Omental fat pad (tissue), 3 donors: ENCODE measurements at regions not wholly inside any gene's neighbourhood (a gene's known extent, or its start where the extent isn't known, plus 50 kb on each side); places are given as distances from the start of the nearest gene placed in this dataset.

Experiments used
- ATAC-seq: fragments of 150-250 bp; one replicate; pipeline ENCODE4 v1.9.1; 2016; ENCODE audit warnings: mild to moderate bottlenecking, moderate library complexity; ENCODE audit not compliant: low FRiP score
- DNase-seq: peaks from one replicate; pipeline ENCODE4 v3.0.0-alpha.2; 2019; ENCODE audit warnings: low spot score
- CTCF ChIP-seq, 3 donors: fragments of 450-650 bp; IDR thresholded peaks; one replicate each; pipeline ENCODE4 v1.5.1; 2016 to 2017; ENCODE audit warnings: antibody characterized with exemption in 3 of 3, mild to moderate bottlenecking in 3 of 3, moderate library complexity in 2 of 3

- ATAC-seq (no peak), DNase-seq (no peak)
- TF ChIP-seq CTCF (IDR thresholded peaks at IDR 0.05): no peak
Measured at GRCh38 chr1:221157026-221157761, 278.0 kb downstream of the HLX start.

DNA sequence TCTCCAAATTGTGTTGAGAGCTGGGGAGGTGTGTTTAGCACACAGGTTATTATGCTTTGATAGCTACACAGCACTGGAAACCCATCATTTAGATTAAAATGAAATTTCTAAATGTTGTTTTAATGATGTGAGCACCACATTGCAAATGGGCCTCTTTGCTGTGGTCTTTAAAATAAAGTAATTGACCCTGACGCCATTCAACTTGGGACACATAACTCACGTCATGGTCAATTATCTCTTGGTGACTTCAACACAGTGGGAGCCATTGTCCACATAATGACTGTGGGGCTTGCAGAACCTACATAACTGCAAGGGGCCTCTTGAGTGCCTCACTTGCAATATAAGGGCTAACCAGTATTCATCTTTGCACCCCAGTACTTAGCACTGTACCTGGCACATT is 280.4 kb downstream of the HLX start:
- no peak for TF ChIP-seq CTCF (IDR thresholded peaks at IDR 0.05)
- no peak for ATAC-seq
- DNase-seq: no peak

GRCh38 chr1:221161571-221162041 is 282.4 kb downstream of the HLX start:
- ATAC-seq: no peak

GRCh38 chr1:221162352-221162751 is 283.1 kb downstream of the HLX start:
- ATAC-seq (no peak), DNase-seq (no peak)
- no peak for TF ChIP-seq CTCF (IDR thresholded peaks at IDR 0.05)

More at GRCh38 chr1:221161571-221162041, 282.4 kb downstream of the HLX start:
- DNase-seq: no peak
- no peak for TF ChIP-seq CTCF (IDR thresholded peaks at IDR 0.05)

- no peak for TF ChIP-seq CTCF (IDR thresholded peaks at IDR 0.05)
- ATAC-seq: no peak
- no peak for DNase-seq
Measured at GRCh38 chr1:221162939-221163338, 283.7 kb downstream of the HLX start.

DNA sequence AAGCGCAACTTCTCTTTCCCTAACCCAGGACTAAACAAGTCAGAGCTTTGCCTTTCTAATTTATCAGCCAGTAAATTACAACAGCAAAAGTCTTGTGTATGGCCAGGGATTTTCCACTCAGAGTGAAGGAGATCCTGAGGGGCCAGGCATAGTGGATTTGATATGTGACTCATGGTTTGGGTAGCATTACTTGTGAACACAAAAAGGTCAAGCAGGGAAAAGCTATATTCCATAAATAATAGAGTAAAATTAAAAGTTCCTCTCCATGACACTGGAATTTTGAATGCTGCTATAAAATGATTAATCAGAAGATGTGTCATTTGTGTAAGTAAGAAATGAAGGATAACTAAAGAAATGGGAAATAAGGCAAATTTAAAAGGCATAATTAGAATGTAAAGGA is 284.8 kb downstream of the HLX start:
- no peak for DNase-seq
- no peak for TF ChIP-seq CTCF (IDR thresholded peaks at IDR 0.05)
- ATAC-seq: peak; percentile 60
